Lower leg skin (tissue), 3 donors: ENCODE measurements at regions not wholly inside any gene's neighbourhood (a gene's known extent, or its start where the extent isn't known, plus 50 kb on each side); places are given as distances from the start of the nearest gene placed in this dataset.

Experiments
- POLR2A ChIP-seq, 2 donors: fragments of 450-650 bp; IDR thresholded peaks; one replicate each; pipeline ENCODE4 v1.6.1; 2016 to 2017; ENCODE audit warnings: antibody characterized with exemption in 2 of 2, mild to moderate bottlenecking in 1 of 2, moderate library complexity in 1 of 2
- TF ChIP-seq, protein P1 (sequence below), 3 donors: fragments of 450-650 bp; IDR thresholded peaks; one replicate each; pipeline ENCODE4 v1.5.1; 2016; ENCODE audit warnings: antibody characterized with exemption in 3 of 3, mild to moderate bottlenecking in 3 of 3, moderate library complexity in 2 of 3

DNA sequence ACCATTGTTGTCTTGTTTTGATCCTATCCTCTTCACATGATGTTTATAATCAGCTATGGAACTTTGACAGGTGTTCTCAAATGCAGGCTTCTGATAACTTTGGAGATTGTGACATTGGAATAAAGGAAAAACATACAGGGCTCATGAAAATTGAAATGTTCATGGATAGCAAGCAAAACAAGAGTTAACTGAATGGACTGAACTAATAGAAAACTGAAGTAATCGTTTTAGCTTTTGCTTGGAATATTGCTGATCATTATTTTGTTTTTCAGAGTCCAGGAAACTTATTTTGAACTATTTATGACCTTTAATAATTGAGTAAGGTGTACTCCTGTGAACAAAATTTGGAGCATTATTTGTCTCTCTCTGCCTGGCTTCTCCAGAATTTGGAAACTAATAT is 436.7 kb upstream of the CDH9 start:
- TF ChIP-seq, protein P1, sequence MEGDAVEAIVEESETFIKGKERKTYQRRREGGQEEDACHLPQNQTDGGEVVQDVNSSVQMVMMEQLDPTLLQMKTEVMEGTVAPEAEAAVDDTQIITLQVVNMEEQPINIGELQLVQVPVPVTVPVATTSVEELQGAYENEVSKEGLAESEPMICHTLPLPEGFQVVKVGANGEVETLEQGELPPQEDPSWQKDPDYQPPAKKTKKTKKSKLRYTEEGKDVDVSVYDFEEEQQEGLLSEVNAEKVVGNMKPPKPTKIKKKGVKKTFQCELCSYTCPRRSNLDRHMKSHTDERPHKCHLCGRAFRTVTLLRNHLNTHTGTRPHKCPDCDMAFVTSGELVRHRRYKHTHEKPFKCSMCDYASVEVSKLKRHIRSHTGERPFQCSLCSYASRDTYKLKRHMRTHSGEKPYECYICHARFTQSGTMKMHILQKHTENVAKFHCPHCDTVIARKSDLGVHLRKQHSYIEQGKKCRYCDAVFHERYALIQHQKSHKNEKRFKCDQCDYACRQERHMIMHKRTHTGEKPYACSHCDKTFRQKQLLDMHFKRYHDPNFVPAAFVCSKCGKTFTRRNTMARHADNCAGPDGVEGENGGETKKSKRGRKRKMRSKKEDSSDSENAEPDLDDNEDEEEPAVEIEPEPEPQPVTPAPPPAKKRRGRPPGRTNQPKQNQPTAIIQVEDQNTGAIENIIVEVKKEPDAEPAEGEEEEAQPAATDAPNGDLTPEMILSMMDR (IDR thresholded peaks at IDR 0.05), result no peak
- no peak for TF ChIP-seq POLR2A (IDR thresholded peaks at IDR 0.05)
